Endothelial cell of umbilical vein (primary cell): ENCODE measurements at regions not wholly inside any gene's neighbourhood (a gene's known extent, or its start where the extent isn't known, plus 50 kb on each side); places are given as distances from the start of the nearest gene placed in this dataset.

Source experiments
- BruUV-seq: library from RNA; stranded (reverse); fragments of 400-500 nt; replicated peaks from 2 replicates; lab custom pipeline; 2021; lab: Mats Ljungman, UMichigan
- CTCF ChIA-PET: fragments of 300-600, 350-600 bp; sonication (Branson Sonifier 250); formaldehyde crosslinking; loops from one replicate; lab custom pipeline; 2021; ENCODE audit warnings: antibody characterized with exemption, inconsistent platforms; lab: Charles Lee
- POLR2A ChIA-PET: fragments of 300-600, 350-600 bp; sonication (Branson Sonifier 250); formaldehyde crosslinking; loops from one replicate; lab custom pipeline; 2021; ENCODE audit warnings: antibody characterized with exemption, inconsistent platforms; lab: Charles Lee
- DNase-seq: peaks from one replicate; pipeline ENCODE4 v3.0.0-alpha.2; 2011; ENCODE audit warnings: low read depth, low spot score
- FAIRE-seq: peaks from 2 replicates; lab custom pipeline; 2011; peaks lifted over from hg19 to GRCh38; lab: Jason Lieb, UNC
- H2AFZ ChIP-seq: 2 replicates; pipeline ENCODE4 v1.6.0; 2012; ENCODE audit warnings: low read depth, low read length, control low read depth, inconsistent platforms
- H3K27ac ChIP-seq: 2 replicates; pipeline ENCODE4 v1.5.1; 2011; ENCODE audit warnings: low read depth, mild to moderate bottlenecking, control low read depth, low read length, moderate library complexity; ENCODE audit not compliant: insufficient read depth
- H3K27me3 ChIP-seq, 2 experiments: 2 replicates each; pipeline versions ENCODE4 v1.6.0 to v1.6.1; 2011; ENCODE audit warnings: low read length in 2 of 2, mixed read lengths in 1 of 2; ENCODE audit not compliant: control insufficient read depth in 2 of 2, insufficient read depth in 2 of 2
- H3K36me3 ChIP-seq, 2 experiments: 2 replicates in 1 of 2; 3 replicates in 1 of 2; pipeline ENCODE4 v1.5.1; 2011; ENCODE audit warnings: low read length in 2 of 2, mild to moderate bottlenecking in 1 of 2, moderate library complexity in 1 of 2; ENCODE audit not compliant: control insufficient read depth in 2 of 2, insufficient read depth in 2 of 2; ENCODE audit errors: extremely low read depth in 1 of 2
- H3K4me1 ChIP-seq: 3 replicates; pipeline ENCODE4 v1.5.1; 2011; ENCODE audit warnings: mild to moderate bottlenecking, low read length; ENCODE audit not compliant: control insufficient read depth, insufficient read depth; ENCODE audit errors: extremely low read depth
- H3K4me2 ChIP-seq: 2 replicates; pipeline ENCODE4 v1.6.1; 2011; ENCODE audit warnings: low read length, control low read depth, mixed read lengths; ENCODE audit not compliant: insufficient read depth
- H3K4me3 ChIP-seq, 3 experiments: fragments of 200-600 bp in 1 of 3; sonication (generic), shearing (Covaris generic) in 1 of 3; replicated peaks in 1 of 3; 2 replicates each; pipeline ENCODE4 v1.5.1; 2011 to 2016; ENCODE audit warnings: control low read depth in 3 of 3, low read length in 3 of 3, mild to moderate bottlenecking in 2 of 3, inconsistent platforms in 1 of 3, low read depth in 1 of 3, moderate library complexity in 1 of 3; ENCODE audit not compliant: insufficient read depth in 1 of 3
- H3K79me2 ChIP-seq: 2 replicates; pipeline ENCODE4 v1.6.0; 2012; ENCODE audit warnings: low read length, inconsistent platforms; ENCODE audit not compliant: control insufficient read depth, insufficient read depth
- H3K9ac ChIP-seq: replicated peaks from 2 replicates; pipeline ENCODE3; 2011; ENCODE audit warnings: low read length, control low read depth; ENCODE audit not compliant: insufficient read depth; ENCODE audit errors: extremely low read depth
- H3K9me1 ChIP-seq: replicated peaks from 3 replicates; pipeline ENCODE4 v1.6.0; 2011; ENCODE audit warnings: mild to moderate bottlenecking, low read length; ENCODE audit not compliant: control insufficient read depth, insufficient read depth; ENCODE audit errors: extremely low read depth
- H3K9me3 ChIP-seq: replicated peaks from 2 replicates; pipeline ENCODE4 v1.5.1; 2012; ENCODE audit warnings: low read length, inconsistent platforms; ENCODE audit not compliant: control insufficient read depth, insufficient read depth
- H4K20me1 ChIP-seq: replicated peaks from 2 replicates; pipeline ENCODE3; 2011; ENCODE audit warnings: mild to moderate bottlenecking, low read length; ENCODE audit not compliant: control insufficient read depth, insufficient read depth; ENCODE audit errors: extremely low read depth
- EZH2 ChIP-seq: IDR thresholded peaks from 2 replicates; pipeline ENCODE4 v1.6.1; 2012; ENCODE audit warnings: borderline replicate concordance, low read depth, mild to moderate bottlenecking, moderate library complexity, low read length, inconsistent platforms; ENCODE audit not compliant: severe bottlenecking
- FOS ChIP-seq: IDR thresholded peaks from 2 replicates; pipeline ENCODE4 v1.6.1; 2011; ENCODE audit warnings: mild to moderate bottlenecking, low read length, moderate library complexity, borderline replicate concordance; ENCODE audit not compliant: insufficient read depth
- GATA2 ChIP-seq: IDR thresholded peaks from 2 replicates; pipeline ENCODE4 v1.7.0; 2011; ENCODE audit warnings: low read depth, mild to moderate bottlenecking, moderate library complexity, mixed read lengths, low read length; ENCODE audit not compliant: insufficient read length, insufficient read depth
- JUN ChIP-seq: IDR thresholded peaks from 2 replicates; pipeline ENCODE4 v1.6.1; 2011; ENCODE audit warnings: borderline replicate concordance, low read depth; ENCODE audit not compliant: insufficient read length, insufficient read depth
- MYC ChIP-seq: IDR thresholded peaks from one replicate; pipeline ENCODE4 v1.6.1; 2011; ENCODE audit warnings: mild to moderate bottlenecking, low read depth, low read length
- POLR2A ChIP-seq: IDR thresholded peaks from 2 replicates; pipeline ENCODE4 v1.6.1; 2012; ENCODE audit warnings: low read depth, mild to moderate bottlenecking, control low read depth, low read length
- POLR2AphosphoS5 ChIP-seq: IDR thresholded peaks from 2 replicates; pipeline ENCODE4 v1.6.1; 2012; ENCODE audit warnings: low read depth, mild to moderate bottlenecking, control low read depth, low read length, moderate library complexity; ENCODE audit not compliant: insufficient read depth
- dilution Hi-C: fragments of 300-500 bp; cut with MboI; formaldehyde crosslinking; loops from one replicate; pipeline ENCODE4 v1.15.0; 2019; ENCODE audit warnings: low sequenced_read_pairs; ENCODE audit not compliant: extremely low pct_ligation_motif_present
- intact Hi-C: fragments of 100-400 bp; cut with micrococcal nuclease; formaldehyde crosslinking; loops from one replicate; pipeline ENCODE4 v1.10.0; 2022
- TF ChIP-seq, protein P1 (sequence below), 2 donors: IDR thresholded peaks; 1 replicate in 1 of 2; 2 replicates in 1 of 2; pipeline ENCODE4 v1.5.1; 2011; ENCODE audit warnings: low read length in 2 of 2, mild to moderate bottlenecking in 2 of 2, moderate library complexity in 2 of 2, control low read depth in 1 of 2, inconsistent platforms in 1 of 2, low read depth in 1 of 2; ENCODE audit not compliant: insufficient read depth in 1 of 2; ENCODE audit errors: extremely low read depth in 1 of 2
- TF ChIP-seq, protein P2 (sequence below): IDR thresholded peaks from 2 replicates; pipeline ENCODE4 v1.6.1; 2011; ENCODE audit not compliant: insufficient read depth, insufficient read length

DNA sequence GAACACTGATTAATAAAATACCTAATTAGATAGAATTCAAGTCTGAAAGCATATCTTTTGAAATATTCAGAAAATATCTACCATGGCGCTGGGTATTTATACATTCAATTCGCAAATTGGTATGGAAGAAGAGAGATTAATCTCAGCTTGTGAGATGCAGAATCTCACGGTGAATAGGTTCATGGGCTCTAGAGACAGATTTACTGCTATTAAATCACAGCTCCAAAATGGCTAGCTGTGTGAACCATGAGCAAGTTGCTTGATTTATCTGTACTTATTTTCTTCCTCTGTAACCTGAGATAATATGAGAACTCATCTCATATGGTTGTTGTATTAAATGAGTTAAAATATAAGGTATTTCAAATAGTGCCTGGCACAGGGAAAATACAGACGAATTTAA, 556.7 kb downstream of the FBXO15 start:
- intact Hi-C loops = no loop called here
- H3K36me3 ChIP-seq = no peaks in the 10 kb centered on the region
- no peak overlapping the region for H3K4me2 ChIP-seq
- no peak overlapping the region for H3K9ac ChIP-seq
- H3K27ac ChIP-seq = no peak overlapping the region
- dilution Hi-C loops = no loop called here
- H4K20me1 ChIP-seq = no peaks in the 10 kb centered on the region
- H2AFZ ChIP-seq = no peak overlapping the region
- TF ChIP-seq, protein P1, sequence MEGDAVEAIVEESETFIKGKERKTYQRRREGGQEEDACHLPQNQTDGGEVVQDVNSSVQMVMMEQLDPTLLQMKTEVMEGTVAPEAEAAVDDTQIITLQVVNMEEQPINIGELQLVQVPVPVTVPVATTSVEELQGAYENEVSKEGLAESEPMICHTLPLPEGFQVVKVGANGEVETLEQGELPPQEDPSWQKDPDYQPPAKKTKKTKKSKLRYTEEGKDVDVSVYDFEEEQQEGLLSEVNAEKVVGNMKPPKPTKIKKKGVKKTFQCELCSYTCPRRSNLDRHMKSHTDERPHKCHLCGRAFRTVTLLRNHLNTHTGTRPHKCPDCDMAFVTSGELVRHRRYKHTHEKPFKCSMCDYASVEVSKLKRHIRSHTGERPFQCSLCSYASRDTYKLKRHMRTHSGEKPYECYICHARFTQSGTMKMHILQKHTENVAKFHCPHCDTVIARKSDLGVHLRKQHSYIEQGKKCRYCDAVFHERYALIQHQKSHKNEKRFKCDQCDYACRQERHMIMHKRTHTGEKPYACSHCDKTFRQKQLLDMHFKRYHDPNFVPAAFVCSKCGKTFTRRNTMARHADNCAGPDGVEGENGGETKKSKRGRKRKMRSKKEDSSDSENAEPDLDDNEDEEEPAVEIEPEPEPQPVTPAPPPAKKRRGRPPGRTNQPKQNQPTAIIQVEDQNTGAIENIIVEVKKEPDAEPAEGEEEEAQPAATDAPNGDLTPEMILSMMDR (IDR thresholded peaks at IDR 0.05; ENCODE audit: extremely low read depth in 1 of 2, insufficient read depth in 1 of 2, low read depth in 1 of 2, low read length in 2 of 2) = no peak
- TF ChIP-seq, protein P2, sequence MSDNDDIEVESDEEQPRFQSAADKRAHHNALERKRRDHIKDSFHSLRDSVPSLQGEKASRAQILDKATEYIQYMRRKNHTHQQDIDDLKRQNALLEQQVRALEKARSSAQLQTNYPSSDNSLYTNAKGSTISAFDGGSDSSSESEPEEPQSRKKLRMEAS = no peak
- no peak for TF ChIP-seq GATA2
- no peak for TF ChIP-seq POLR2AphosphoS5
- TF ChIP-seq MYC = no peak
- no peak for TF ChIP-seq POLR2A
- H3K9me1 ChIP-seq = no peaks in the 10 kb centered on the region
- FAIRE-seq (no peak), DNase-seq (no peak)
- CTCF ChIA-PET = no interaction called here
- no TSS peak for BruUV-seq
- POLR2A ChIA-PET = no interaction called here
- H3K9me3 ChIP-seq = peaks cover 2% of the 10 kb centered on the region
- no peaks in the 10 kb centered on the region for H3K4me1 ChIP-seq
- no peaks in the 10 kb centered on the region for H3K79me2 ChIP-seq
- no peaks in the 10 kb centered on the region for H3K27me3 ChIP-seq
- no peak overlapping the region for H3K4me3 ChIP-seq

DNA sequence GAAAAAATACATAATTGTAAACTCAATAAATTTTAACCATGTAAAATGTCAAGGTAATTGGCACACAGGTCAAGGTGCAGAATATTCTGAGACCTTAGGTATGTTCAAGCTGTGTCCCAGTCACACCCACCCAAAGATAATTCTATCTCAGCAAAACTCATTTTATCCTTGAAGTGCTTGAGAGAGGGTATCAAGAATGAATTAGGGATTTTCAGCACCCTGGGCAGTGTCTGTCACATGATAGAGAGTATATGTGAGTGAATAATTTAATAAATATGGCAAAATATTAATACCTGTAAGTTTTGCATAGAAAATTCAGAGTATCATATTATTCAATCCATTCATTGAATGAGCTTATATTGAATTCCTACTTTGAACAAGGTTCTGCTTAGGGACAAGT, 567.9 kb downstream of the FBXO15 start:
- no TSS peak for BruUV-seq
- no peaks in the 10 kb centered on the region for H3K27me3 ChIP-seq
- FAIRE-seq (no peak), DNase-seq (no peak)
- no peak overlapping the region for H2AFZ ChIP-seq
- POLR2A ChIA-PET = no interaction called here
- H3K4me1 ChIP-seq = no peaks in the 10 kb centered on the region
- no peaks in the 10 kb centered on the region for H4K20me1 ChIP-seq
- H3K36me3 ChIP-seq = no peaks in the 10 kb centered on the region
- intact Hi-C loops = no loop called here
- no peak for TF ChIP-seq GATA2
- no peak for TF ChIP-seq EZH2
- no peak for TF ChIP-seq POLR2AphosphoS5
- TF ChIP-seq FOS = no peak
- TF ChIP-seq JUN = no peak
- TF ChIP-seq MYC = no peak
- TF ChIP-seq, protein P1 (IDR thresholded peaks at IDR 0.05; ENCODE audit: extremely low read depth in 1 of 2, insufficient read depth in 1 of 2, low read depth in 1 of 2, low read length in 2 of 2) = no peak
- TF ChIP-seq, protein P2 = no peak
- no peak for TF ChIP-seq POLR2A
- CTCF ChIA-PET = no interaction called here
- no peak overlapping the region for H3K27ac ChIP-seq
- H3K79me2 ChIP-seq = no peaks in the 10 kb centered on the region
- no peaks in the 10 kb centered on the region for H3K9me1 ChIP-seq
- H3K9ac ChIP-seq = no peak overlapping the region
- dilution Hi-C loops = no loop called here
- H3K4me3 ChIP-seq = no peak overlapping the region
- peaks cover 5% of the 10 kb centered on the region for H3K9me3 ChIP-seq
- no peak overlapping the region for H3K4me2 ChIP-seq
